ENCODE measurements at regions not wholly inside any gene's neighbourhood (a gene's known extent, or its start where the extent isn't known, plus 50 kb on each side); places are given as distances from the start of the nearest gene placed in this dataset.

DNA sequence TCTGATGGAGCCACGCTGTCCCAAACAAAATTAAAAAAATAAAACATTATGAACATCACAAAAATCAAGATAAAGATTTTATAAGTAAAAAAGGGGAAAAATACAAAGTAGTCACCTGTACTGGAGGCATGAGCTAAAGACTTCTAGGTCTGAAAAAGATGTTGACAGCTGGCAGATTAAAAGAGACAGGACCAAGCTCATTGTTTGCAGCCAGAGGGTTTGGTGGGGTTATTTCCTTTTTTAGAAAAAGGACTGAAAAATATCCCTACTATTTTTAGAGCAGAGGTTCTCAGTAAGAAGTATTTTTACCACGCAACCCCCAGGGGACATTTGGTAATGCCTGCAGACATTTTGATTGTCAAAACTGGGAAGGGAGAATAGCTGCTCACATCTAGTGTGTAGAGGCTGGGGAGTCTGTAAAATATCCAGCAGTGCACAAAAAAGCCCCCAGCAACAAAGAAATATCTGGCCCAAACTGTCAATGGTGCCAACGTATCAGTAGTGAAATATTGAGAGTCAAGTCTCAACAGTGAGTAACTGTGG lies 353.4 kb downstream of the TLE1 start:
- no peaks in the 10 kb centered on the region for H3K9me3 Mint-ChIP-seq (ENCODE audit: unreplicated experiment)
- peaks cover 28% of the 10 kb centered on the region for H3K36me3 Mint-ChIP-seq (ENCODE audit: unreplicated experiment)
- TF ChIP-seq, protein P1, sequence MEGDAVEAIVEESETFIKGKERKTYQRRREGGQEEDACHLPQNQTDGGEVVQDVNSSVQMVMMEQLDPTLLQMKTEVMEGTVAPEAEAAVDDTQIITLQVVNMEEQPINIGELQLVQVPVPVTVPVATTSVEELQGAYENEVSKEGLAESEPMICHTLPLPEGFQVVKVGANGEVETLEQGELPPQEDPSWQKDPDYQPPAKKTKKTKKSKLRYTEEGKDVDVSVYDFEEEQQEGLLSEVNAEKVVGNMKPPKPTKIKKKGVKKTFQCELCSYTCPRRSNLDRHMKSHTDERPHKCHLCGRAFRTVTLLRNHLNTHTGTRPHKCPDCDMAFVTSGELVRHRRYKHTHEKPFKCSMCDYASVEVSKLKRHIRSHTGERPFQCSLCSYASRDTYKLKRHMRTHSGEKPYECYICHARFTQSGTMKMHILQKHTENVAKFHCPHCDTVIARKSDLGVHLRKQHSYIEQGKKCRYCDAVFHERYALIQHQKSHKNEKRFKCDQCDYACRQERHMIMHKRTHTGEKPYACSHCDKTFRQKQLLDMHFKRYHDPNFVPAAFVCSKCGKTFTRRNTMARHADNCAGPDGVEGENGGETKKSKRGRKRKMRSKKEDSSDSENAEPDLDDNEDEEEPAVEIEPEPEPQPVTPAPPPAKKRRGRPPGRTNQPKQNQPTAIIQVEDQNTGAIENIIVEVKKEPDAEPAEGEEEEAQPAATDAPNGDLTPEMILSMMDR (IDR thresholded peaks at IDR 0.05; ENCODE audit: partially characterized antibody, unreplicated experiment), result no peak
- no peaks in the 10 kb centered on the region for H3K27me3 Mint-ChIP-seq (ENCODE audit: unreplicated experiment)
- no peak overlapping the region for H3K27ac Mint-ChIP-seq (ENCODE audit: unreplicated experiment)
- DNase-seq, result no peak
- no peaks in the 10 kb centered on the region for H3K4me1 Mint-ChIP-seq (ENCODE audit: low read depth, unreplicated experiment)
- no peak overlapping the region for H3K4me3 Mint-ChIP-seq (ENCODE audit: unreplicated experiment)

DNA sequence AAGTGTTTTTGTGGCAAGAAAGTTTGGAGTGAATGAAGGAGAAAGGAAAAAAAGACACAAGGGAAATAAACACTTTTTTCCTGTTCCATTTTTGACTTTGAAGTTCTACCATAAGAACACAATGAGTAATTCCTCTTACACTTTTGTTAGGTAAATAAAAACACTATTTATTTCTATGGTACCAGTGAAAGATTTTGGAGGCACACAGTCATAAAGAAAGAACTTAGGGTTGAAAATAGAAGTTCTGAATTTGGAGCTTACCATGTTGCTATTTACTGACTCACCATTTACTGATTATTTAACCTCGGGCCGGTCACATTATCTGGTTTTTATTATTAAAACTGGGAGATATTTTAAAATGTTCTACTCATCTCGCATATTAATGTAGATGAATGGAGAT lies 367.8 kb downstream of the TLE1 start:
- H3K9me3 Mint-ChIP-seq (ENCODE audit: unreplicated experiment), result peaks cover 10% of the 10 kb centered on the region
- no peaks in the 10 kb centered on the region for H3K27me3 Mint-ChIP-seq (ENCODE audit: unreplicated experiment)
- TF ChIP-seq, protein P1 (IDR thresholded peaks at IDR 0.05; ENCODE audit: partially characterized antibody, unreplicated experiment), result no peak
- no peak overlapping the region for H3K4me3 Mint-ChIP-seq (ENCODE audit: unreplicated experiment)
- H3K36me3 Mint-ChIP-seq (ENCODE audit: unreplicated experiment), result peaks cover 28% of the 10 kb centered on the region
- DNase-seq, result no peak
- H3K4me1 Mint-ChIP-seq (ENCODE audit: low read depth, unreplicated experiment), result no peaks in the 10 kb centered on the region
- no peak overlapping the region for H3K27ac Mint-ChIP-seq (ENCODE audit: unreplicated experiment)

DNA sequence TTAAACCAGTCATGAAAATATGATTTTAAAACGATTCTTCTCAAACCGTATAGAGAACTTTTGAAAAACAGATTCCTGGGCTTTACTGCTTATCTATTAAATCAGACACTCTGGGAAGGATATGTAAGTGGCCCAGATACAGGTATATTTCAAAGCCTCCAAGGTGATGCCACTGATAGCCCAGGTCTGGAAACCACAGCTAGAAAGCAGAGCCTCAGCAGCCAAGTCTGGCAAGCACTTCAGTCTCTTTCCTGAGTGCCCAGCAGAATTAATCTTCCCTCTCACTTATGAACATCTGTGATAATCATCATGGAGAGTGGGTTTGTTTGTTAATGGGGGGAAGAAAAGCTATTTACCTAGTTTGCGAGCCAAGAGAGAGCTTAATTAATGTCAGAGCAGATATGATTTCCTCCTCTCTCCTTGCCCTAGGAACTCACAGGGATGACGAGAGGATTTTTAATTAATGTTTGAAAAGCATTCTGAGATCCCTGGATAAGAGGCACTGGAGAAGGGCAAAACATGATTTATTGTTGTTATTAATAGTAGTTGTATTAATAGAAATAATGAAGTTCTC lies 368.4 kb downstream of the TLE1 start:
- no peak overlapping the region for H3K4me3 Mint-ChIP-seq (ENCODE audit: unreplicated experiment)
- H3K36me3 Mint-ChIP-seq (ENCODE audit: unreplicated experiment), result peaks cover 26% of the 10 kb centered on the region
- no peaks in the 10 kb centered on the region for H3K27me3 Mint-ChIP-seq (ENCODE audit: unreplicated experiment)
- peaks cover 9% of the 10 kb centered on the region for H3K9me3 Mint-ChIP-seq (ENCODE audit: unreplicated experiment)
- TF ChIP-seq, protein P1 (IDR thresholded peaks at IDR 0.05; ENCODE audit: partially characterized antibody, unreplicated experiment), result no peak
- DNase-seq, result no peak
- no peak overlapping the region for H3K27ac Mint-ChIP-seq (ENCODE audit: unreplicated experiment)
- no peaks in the 10 kb centered on the region for H3K4me1 Mint-ChIP-seq (ENCODE audit: low read depth, unreplicated experiment)

DNA sequence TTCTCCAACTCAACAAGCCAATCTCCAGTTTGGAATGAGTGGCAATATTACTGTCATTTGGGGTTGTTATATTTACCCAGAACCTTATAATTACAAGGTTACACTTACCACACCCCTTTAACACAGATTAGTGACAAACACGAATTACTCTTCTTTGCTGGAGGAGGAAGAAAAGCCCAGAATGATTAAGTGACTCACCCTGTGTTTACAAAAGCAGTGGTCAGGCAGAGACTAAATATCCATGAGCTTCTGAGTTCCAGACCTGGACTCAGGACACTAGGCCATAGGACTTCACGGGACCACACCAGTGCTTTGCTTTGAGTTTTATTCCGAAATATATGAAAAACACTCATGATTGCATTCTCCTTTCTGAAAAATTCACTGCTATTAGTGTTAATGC lies 370.8 kb downstream of the TLE1 start:
- DNase-seq, result no peak
- H3K4me1 Mint-ChIP-seq (ENCODE audit: low read depth, unreplicated experiment), result no peaks in the 10 kb centered on the region
- no peak overlapping the region for H3K4me3 Mint-ChIP-seq (ENCODE audit: unreplicated experiment)
- TF ChIP-seq, protein P1 (IDR thresholded peaks at IDR 0.05; ENCODE audit: partially characterized antibody, unreplicated experiment), result no peak
- no peak overlapping the region for H3K27ac Mint-ChIP-seq (ENCODE audit: unreplicated experiment)
- H3K9me3 Mint-ChIP-seq (ENCODE audit: unreplicated experiment), result peaks cover 5% of the 10 kb centered on the region
- H3K36me3 Mint-ChIP-seq (ENCODE audit: unreplicated experiment), result peaks cover 18% of the 10 kb centered on the region
- H3K27me3 Mint-ChIP-seq (ENCODE audit: unreplicated experiment), result no peaks in the 10 kb centered on the region

DNA sequence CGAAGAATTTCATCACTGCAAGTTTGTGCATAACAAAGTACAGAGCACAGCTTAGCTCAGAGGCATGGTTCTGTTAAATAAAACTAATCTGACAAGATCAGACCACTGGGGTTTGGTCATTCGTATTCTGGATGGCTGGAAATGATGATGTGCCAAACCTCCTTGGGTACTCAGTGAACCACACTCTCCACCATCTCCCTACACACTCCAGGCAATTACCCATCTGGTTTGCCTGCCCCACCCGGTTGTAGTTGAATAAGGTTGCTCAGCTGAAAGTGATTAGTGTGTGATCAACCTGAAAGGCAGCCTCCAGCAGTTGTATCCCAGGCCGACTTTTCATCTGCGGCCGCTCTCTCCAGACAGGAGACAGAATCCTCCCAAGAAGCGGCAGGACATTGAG lies 371.4 kb downstream of the TLE1 start:
- TF ChIP-seq, protein P1 (IDR thresholded peaks at IDR 0.05; ENCODE audit: partially characterized antibody, unreplicated experiment), result no peak
- no peak for DNase-seq
- no peak overlapping the region for H3K4me3 Mint-ChIP-seq (ENCODE audit: unreplicated experiment)
- peaks cover 12% of the 10 kb centered on the region for H3K36me3 Mint-ChIP-seq (ENCODE audit: unreplicated experiment)
- no peaks in the 10 kb centered on the region for H3K4me1 Mint-ChIP-seq (ENCODE audit: low read depth, unreplicated experiment)
- no peaks in the 10 kb centered on the region for H3K27me3 Mint-ChIP-seq (ENCODE audit: unreplicated experiment)
- H3K27ac Mint-ChIP-seq (ENCODE audit: unreplicated experiment), result no peak overlapping the region
- H3K9me3 Mint-ChIP-seq (ENCODE audit: unreplicated experiment), result peaks cover 5% of the 10 kb centered on the region
